ENCODE measurements at regions not wholly inside any gene's neighbourhood (a gene's known extent, or its start where the extent isn't known, plus 50 kb on each side); places are given as distances from the start of the nearest gene placed in this dataset.

DNA sequence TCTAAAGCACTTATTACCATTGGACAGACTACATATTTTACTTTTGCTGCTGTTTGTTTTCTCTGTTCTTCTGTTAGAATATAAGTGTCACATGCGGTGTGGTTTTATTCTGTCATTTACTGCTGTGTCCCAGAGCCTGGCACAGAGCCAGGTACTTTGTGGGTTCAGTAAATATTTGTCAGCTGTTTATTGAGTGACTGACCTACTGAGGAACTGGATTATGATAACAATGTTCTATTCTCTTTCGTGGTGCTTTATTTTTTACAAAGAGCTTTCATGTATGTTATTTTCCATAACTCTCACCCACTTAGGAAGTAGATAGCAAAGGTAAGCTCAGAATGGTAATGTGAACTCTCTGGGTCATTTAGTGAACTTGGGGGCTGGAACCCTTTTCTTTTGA lies 118.8 kb downstream of the RWDD3 start:
- TF ChIP-seq, protein P1, sequence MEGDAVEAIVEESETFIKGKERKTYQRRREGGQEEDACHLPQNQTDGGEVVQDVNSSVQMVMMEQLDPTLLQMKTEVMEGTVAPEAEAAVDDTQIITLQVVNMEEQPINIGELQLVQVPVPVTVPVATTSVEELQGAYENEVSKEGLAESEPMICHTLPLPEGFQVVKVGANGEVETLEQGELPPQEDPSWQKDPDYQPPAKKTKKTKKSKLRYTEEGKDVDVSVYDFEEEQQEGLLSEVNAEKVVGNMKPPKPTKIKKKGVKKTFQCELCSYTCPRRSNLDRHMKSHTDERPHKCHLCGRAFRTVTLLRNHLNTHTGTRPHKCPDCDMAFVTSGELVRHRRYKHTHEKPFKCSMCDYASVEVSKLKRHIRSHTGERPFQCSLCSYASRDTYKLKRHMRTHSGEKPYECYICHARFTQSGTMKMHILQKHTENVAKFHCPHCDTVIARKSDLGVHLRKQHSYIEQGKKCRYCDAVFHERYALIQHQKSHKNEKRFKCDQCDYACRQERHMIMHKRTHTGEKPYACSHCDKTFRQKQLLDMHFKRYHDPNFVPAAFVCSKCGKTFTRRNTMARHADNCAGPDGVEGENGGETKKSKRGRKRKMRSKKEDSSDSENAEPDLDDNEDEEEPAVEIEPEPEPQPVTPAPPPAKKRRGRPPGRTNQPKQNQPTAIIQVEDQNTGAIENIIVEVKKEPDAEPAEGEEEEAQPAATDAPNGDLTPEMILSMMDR (IDR thresholded peaks at IDR 0.05) = no peak
- TF ChIP-seq TAF1 (IDR thresholded peaks at IDR 0.05; ENCODE audit: borderline replicate concordance, low read depth, low read length) = no peak
- TF ChIP-seq SMC3 (IDR thresholded peaks at IDR 0.05; ENCODE audit: low read depth, low read length) = no peak
- no peak for TF ChIP-seq NFIC (IDR thresholded peaks at IDR 0.05; ENCODE audit: borderline replicate concordance)
- TF ChIP-seq, protein P2, sequence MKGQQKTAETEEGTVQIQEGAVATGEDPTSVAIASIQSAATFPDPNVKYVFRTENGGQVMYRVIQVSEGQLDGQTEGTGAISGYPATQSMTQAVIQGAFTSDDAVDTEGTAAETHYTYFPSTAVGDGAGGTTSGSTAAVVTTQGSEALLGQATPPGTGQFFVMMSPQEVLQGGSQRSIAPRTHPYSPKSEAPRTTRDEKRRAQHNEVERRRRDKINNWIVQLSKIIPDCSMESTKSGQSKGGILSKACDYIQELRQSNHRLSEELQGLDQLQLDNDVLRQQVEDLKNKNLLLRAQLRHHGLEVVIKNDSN (IDR thresholded peaks at IDR 0.05; ENCODE audit: borderline replicate concordance, low read depth) = no peak
- no peak for TF ChIP-seq JUND (IDR thresholded peaks at IDR 0.05)
- no peak for TF ChIP-seq NRF1 (IDR thresholded peaks at IDR 0.05; ENCODE audit: low read depth, low read length)
- TF ChIP-seq, protein P3, sequence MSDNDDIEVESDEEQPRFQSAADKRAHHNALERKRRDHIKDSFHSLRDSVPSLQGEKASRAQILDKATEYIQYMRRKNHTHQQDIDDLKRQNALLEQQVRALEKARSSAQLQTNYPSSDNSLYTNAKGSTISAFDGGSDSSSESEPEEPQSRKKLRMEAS (IDR thresholded peaks at IDR 0.05; ENCODE audit: low read depth) = no peak
- no peak for TF ChIP-seq FOXJ3 (CRISPR knock-in tag; IDR thresholded peaks at IDR 0.05)
- TF ChIP-seq, protein P4, sequence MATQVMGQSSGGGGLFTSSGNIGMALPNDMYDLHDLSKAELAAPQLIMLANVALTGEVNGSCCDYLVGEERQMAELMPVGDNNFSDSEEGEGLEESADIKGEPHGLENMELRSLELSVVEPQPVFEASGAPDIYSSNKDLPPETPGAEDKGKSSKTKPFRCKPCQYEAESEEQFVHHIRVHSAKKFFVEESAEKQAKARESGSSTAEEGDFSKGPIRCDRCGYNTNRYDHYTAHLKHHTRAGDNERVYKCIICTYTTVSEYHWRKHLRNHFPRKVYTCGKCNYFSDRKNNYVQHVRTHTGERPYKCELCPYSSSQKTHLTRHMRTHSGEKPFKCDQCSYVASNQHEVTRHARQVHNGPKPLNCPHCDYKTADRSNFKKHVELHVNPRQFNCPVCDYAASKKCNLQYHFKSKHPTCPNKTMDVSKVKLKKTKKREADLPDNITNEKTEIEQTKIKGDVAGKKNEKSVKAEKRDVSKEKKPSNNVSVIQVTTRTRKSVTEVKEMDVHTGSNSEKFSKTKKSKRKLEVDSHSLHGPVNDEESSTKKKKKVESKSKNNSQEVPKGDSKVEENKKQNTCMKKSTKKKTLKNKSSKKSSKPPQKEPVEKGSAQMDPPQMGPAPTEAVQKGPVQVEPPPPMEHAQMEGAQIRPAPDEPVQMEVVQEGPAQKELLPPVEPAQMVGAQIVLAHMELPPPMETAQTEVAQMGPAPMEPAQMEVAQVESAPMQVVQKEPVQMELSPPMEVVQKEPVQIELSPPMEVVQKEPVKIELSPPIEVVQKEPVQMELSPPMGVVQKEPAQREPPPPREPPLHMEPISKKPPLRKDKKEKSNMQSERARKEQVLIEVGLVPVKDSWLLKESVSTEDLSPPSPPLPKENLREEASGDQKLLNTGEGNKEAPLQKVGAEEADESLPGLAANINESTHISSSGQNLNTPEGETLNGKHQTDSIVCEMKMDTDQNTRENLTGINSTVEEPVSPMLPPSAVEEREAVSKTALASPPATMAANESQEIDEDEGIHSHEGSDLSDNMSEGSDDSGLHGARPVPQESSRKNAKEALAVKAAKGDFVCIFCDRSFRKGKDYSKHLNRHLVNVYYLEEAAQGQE (IDR thresholded peaks at IDR 0.05; ENCODE audit: low read depth, low read length) = no peak

Data from SK-N-SH (cell line).